NCI-H187 treated with DMSO at 0.1 percent for 48 hours (cell line): ENCODE measurements at regions not wholly inside any gene's neighbourhood (a gene's known extent, or its start where the extent isn't known, plus 50 kb on each side); places are given as distances from the start of the nearest gene placed in this dataset.

Experiments
- DNase-seq: peaks from one replicate; lab custom pipeline; 2025; lab: John Stamatoyannopoulos, UW

DNA sequence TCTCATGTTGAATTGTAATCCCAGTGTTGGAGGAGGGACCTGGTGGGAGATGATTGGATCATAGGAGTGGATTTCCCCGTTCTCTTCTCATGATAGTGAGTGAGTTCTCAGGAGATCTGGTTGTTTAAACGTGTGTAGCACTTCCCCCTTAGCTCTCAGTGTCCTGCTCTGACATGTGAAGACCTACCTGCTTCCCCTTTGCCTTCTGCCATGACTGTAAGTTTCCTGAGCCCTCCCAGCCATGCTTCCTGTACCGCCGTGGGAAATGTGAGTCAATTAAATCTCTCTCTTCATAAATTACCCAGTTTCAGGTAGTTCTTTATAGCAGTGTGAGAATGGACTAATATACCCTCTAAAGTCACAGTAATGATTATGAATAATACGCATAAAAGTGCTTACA is 248.4 kb upstream of the LRRC7 start:
- no peak for DNase-seq

DNA sequence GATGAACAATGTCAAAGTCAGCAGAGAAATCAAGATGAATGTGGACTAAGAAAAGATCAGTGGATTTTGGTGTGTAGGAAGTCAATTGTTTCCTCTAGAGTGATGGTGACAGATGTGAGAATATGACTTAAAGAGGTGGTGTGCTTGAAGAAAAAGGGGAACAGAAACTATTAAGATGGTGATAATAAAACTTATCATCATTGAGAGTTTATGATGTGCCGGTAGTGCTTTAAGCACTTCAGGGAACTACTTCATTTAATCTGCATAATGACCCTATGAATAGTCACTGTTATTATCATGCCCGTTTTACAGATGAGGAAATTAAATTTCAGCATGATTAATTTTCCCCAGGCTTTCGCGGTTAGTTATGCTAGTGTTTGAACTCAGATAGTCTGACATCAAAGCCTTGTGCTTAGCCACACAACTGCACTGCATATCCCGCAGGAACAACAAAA is 246.9 kb upstream of the LRRC7 start:
- no peak for DNase-seq

DNA sequence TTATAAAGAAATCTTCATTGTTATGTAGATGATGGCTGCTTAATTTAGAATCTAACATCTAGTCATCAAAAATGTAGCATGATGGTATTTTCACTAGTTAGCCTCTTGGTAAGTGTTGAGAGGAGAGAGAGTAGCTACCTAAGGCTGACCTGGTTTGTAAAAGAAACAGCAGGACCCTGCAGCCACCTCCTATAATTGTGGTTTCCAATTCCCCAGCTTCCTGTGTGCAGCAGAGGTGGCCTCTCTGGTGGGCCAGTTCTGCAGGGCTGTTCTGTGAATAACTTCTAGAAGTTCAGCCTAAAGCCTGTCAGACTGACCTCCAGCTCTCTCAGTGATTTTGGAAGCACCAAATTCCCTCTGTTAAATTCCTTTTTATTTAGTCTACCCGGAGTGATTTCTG is 246.4 kb upstream of the LRRC7 start:
- no peak for DNase-seq

DNA sequence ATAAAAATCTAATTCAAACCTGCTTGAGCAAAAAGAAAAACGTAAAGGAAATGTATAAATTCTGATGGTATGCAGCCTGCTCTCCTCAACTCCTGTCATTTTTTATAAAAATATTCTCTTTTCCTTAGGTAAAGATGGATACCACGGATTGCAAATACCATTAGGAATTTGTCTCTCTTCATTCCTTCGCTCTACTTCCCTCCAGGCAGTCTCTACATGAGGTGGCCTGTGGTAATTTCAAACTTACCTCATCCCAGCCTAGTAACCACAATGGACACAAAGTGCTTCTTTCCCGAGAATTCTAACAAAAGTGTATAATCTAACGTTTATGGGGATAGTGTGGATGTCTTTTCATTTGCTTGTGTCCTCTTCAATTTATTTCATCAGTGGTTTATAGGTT is 239.5 kb upstream of the LRRC7 start:
- no peak for DNase-seq

DNA sequence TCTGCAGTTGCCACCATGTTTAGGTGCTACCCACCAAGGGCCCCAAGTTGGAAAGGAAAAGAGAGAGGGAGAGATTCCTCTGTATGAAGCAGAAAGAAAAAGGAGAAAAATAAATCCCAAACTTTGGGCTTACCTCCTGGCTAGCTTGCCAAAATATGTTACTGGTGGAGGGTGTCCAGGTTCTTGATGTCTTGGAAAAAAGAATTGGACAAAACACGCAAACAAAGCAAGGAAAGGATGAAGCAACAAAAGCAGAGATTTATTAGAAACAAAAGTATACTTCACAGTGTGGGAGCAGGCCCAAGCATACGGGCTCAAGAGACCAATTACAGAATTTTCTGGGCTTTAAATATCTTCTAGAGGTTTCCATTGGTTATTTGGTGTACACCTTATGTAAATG is 204.5 kb upstream of the LRRC7 start:
- no peak for DNase-seq

DNA sequence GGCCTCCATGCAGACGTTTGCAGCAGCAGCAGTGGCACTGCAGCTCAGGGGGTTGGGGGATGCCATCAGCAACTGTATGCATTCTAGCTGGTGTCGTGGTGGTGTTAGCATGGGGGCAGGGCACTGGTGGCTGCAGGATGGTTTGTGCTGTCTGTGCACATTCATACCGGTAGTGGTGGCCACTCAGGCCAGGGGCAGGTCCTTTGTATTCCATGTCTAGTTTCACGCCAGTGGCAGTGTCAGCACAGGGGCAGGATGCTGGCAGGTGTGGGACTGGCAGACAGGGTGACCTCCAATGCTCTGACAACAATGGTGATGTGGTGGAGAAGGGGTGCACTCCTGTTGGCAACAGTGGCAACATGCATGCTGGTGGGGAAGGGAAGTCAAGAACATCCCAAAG is 194.2 kb upstream of the LRRC7 start:
- DNase-seq = no peak

DNA sequence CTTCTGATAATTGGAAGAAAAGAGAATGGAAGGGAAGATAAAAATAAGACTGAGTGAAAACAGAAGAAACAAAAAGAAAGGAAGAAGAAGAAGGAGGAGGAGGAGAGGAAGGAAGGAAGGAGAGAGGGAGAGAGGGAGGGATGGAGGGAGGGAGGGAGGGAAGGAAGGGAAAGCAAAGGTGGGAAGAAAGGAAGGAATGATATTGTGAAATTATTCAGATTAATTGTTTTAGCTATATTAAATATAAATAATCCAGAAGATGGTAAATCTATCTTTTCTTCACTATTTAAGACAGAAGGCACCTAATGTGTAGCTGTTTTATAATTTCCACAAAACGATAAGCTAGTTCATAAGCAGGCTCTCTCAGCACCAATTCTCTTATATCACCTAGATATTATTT is 191.3 kb upstream of the LRRC7 start:
- no peak for DNase-seq

DNA sequence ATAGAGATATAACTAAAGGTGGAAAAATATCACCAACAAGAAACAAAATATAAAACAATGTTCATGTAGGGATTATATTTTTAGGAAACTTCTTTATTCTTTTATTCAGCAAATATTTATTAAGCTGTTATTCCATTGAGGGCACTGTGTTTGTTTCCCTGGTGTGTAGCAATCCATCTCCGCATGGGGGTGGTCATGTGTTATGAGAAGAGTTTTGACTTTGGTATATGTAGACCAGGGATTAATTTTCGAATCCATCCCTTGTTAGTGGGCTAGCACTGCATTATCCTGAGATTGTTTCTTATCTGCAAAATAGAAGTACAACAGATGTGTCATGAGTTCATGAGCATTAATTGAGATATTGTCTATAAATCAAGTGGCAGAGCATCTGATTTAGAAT is 190.2 kb upstream of the LRRC7 start:
- DNase-seq = no peak

DNA sequence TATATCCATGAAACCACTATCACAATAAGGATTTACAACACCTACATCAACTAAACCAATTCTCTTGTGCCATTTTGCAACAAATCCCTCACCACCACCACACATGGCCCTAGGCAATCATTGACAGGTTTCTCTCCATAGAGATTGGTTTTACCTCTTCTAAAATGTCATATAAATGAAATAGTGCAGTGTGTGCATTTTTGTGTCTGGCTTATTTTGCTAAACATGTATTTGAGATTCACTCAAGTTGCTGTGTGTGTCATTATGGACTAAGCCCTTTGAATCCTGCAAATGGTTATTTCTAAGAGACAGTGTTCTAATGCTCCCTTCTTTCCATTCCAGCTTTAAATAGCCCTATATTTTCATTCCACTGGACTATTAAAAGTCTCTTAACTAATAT is 179.7 kb upstream of the LRRC7 start:
- DNase-seq = no peak

DNA sequence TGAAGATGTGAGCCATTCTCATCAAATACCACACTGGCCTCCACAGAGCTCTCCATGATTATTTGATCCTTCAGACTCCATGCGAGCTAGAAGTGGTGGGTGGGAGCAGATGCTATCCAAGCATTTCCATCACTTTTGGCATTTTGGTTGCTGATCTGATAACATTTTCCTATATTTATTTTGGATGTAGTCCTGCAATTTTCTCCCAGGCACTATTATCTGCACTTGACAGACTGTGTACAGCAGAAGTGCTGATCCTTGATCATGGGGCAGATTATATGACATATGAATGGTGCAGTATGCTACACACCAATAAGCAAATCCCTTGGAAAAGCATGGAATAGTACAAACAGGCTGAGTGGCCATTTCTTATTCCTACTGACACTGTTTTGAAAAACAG is 167.6 kb upstream of the LRRC7 start:
- DNase-seq = no peak

DNA sequence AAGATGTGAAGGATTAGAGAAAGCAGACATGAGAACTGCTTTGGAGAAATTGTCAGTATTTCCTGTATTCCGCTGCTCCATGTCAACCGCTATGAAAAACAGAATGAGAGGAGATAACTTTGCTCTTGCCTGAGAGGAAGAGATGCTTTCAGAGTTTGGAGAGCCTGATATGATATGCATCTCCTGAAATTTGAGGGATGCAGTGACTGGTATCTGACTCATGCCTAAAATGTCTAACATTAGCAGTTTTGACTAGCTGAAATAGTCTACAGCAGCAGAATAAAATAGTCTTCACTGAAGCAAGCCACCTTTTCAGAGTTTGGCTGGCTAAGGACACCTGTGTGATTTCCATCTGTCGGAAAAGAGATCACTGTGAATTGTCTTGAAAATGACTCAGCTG is 165.8 kb upstream of the LRRC7 start:
- DNase-seq = no peak

DNA sequence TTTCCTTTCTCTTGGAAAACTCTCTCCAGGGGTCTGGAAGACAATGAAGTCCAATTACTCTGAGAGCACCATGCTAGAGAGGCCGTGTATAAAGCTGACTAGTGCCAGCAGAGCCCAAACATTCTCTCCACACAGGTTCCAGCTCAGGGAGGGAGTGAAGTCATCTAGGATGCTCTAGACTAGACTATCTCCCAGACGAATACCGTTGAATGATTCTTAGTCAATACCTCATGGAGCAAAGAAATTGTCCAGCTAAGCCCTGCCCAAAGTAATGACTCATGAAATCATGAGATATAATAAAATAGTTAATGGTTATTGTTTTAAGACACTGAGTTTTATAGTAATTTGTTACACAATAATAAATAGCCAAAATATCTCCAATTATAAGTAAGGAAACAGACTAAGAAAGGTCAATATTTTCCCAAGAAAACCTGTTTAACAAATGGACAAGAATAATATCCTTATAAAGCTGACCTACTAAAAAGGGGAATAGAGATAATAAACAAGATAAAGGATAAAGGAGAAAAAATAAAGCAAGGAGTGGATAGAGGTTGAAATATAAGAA is 163.9 kb upstream of the LRRC7 start:
- DNase-seq = no peak

DNA sequence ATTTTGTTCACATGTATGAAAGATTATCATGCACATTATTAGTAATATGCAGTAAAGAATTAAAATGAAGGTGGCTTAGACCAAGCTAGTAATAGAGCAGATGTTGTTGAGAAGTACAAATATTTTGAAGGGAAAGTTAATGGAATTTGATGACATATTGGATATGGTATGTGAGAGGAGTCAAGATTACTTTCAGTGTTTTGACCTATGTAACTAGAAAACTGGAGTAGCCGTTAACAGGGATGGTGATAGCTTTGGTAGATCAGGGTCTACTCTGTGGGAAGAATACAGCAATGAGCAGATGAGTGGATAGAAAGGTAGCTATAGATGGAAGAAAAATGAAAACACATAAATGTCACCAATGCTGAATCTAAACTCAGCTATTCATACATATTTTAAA is 163.2 kb upstream of the LRRC7 start:
- DNase-seq = no peak

DNA sequence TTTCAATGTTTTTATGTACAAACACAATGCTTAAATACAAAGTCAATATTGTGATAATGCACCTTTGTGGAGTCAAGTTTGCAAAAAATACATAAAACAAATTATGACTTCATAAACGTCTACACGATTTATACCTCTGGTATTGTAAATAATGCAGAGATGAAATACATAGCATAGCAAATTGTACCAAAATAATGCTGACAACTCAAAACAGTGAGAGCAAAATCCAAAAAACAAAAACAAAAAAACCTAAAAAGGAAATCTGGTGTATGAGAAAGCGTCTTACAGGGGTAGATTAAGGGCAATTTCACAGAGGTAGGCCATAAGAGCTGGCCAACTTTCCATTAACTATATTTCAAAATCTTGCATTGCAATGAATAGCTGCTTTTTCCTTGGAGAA is 161.5 kb upstream of the LRRC7 start:
- no peak for DNase-seq

DNA sequence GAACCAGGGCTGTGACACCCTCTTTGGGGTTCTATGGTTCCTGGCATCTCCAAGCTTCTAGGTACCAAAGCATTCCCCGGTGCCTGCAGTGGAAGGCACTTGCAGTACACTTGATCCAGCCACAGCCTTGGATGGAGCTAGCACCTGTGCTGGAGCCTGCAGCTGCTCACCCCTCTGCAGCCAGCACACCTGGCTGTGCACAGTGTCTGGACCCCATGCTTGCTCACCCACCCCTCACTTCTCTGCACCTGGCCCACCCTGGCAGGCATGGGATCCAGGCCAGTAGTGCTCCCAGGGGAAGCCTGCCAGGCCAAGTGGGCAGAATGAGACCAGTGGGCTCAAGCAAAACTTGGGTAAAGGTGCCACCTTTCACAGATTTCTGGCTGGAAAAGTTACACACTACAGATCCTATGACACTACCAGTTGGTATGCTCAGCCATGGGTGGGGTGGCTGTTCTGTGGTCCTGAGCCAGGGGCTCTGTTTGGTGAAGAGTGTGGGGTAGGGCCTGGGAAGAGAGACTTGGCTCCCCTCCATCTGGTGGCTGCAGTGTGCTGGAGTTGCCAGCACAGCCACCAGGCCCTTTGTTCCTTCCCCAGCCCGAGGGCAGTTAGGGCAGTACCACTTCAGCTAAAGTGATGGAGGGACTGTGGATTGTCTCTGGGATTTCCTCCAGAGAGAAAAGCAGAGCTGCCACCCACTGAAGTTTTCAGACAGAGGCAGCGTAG is 157.8 kb upstream of the LRRC7 start:
- DNase-seq = no peak

DNA sequence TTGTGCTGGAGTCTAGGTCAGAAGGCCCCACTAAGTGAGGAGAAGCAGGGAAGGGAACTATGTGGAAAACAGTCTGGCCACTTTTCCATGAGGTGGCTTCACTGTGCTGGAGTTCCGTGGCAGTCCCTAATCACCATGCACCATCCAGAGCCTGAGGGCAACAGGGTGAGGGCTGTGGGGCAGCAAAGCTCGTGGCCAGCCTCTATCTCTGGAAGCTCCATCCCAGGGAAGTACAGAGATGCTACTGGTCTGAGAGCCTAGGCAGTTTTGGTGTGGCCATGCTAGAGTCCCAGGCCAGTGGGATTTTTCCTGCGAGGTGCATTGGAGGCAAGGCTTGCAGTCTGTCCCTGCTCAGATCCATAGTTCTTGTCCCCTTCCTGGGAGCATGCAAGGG is 157.3 kb upstream of the LRRC7 start:
- DNase-seq = no peak

DNA sequence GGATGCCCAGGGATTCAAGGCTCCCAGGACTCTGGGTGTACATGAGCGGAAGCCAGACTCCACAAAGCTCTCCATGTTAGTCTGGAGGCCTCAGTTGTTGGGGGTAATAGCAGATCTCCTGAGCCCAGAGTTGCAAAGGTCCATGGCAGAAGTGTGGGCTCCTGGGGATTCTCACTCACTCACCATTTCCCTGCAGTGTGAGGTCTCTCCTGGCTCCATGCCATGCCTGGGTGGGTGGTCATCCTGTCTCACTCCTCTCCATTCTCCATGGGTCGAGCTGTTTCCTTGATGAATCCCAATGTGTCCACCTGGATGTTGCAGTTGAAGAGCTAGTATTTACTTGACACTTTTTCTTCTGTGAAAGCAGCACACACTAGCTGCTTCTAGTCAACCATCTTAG is 156.8 kb upstream of the LRRC7 start:
- no peak for DNase-seq

DNA sequence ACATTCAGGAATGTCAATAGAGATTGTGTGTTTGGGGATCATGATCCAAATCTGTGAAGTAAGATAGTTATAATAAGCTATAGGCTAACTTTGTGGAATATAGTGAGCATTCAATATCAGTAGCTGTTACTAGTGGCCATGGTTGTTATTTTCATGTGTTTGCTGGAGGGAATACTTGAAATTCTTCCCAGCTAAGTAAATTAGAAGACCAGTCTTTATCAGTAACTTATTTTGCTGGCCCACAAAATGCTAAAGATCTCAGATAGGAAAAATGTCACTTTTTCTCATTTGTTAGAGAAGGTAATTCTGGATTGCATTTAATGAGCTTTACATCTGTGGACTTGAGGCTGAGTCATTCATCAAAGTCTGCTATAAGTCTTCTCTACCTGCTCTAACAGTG is 156.1 kb upstream of the LRRC7 start:
- DNase-seq = no peak

DNA sequence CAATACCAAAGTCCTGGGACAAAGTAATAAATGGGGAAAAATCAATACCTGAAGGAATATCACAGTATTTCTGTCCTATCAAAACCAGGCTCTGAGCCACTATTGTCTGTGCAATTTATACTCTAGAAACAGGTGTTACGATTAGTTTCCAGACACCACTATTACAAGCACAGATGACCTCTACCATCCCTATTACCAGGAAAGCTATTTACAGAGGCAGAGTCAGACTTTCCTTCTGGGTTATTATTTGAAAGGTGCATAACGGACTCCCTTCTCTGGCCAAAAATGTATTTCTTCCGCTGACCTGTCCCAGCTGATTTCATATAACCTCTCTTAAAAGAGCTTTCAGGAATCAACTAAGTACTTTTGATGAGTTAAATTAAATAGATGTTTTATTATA is 154.6 kb upstream of the LRRC7 start:
- DNase-seq = no peak

DNA sequence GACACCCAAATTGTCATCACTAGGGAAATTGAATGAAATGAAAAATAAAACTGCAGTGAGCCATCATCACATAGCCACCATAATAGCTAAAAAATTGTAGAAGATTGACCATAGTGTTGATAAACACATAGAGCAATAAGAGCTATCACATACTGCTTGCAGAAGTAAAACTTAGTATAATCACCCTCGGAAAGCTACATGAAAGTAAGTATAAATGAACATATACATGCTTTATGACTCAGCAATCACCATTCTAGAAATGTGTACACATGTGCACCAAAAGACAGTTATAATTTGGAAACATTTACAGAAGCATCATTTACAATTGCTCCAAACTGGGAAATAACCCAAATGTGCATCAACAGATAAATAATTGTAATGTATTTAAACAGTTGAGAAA is 153.1 kb upstream of the LRRC7 start:
- no peak for DNase-seq

DNA sequence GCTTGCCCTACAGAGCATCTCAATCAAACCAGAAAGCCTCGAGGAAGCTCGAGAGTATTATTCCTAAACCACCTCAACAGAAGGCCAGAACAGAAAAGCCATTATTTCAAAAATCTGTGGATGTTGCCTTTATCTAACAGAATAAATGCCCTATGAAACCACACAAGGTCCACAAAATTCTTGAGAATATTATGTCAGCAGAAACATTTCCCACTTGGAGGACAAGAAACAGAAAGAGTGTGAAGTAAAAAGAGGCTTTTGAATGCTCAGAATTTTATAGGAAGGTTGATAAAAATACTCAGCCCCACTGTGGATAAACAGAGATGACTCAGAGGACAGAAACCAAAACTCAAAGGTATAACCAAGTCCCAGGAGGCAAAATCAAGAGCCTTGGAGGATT is 146.4 kb upstream of the LRRC7 start:
- DNase-seq = no peak

DNA sequence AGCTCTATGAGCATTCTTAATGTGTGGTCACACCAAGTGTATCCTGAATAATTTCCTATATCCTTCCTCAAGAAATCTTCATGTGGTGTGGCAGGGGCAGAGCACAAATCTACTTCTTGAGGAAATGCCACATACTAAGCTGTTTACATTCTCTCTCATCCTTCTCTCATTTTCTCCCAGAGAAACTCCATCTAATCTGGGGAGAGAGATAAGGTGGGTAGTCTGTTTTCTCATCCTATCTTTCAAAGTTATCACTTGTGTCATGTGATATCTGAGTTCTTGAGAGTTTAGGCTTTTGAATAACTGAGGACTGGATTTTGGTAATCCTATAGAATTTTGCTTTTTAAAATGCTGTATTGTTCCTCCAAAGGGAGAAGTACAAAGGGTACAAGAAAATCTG is 141.9 kb upstream of the LRRC7 start:
- no peak for DNase-seq

DNA sequence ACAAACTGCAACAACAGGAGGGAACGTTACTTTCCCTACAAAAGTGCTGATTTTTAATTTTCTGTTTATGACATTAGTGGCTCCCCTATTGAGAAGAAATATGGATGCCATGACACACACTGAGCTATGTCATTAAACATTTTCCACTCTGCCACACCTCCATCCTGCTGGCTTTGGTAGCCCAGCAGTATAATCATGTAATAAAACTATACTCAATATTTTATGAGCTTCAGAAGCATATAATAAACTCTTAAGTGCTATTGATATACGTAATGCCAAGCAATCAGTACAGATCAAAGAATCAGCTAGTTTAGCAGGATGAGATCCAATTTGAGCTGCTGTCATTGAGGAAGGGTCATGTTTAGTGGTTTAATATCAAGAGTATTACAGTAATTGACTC is 141.3 kb upstream of the LRRC7 start:
- DNase-seq = no peak

DNA sequence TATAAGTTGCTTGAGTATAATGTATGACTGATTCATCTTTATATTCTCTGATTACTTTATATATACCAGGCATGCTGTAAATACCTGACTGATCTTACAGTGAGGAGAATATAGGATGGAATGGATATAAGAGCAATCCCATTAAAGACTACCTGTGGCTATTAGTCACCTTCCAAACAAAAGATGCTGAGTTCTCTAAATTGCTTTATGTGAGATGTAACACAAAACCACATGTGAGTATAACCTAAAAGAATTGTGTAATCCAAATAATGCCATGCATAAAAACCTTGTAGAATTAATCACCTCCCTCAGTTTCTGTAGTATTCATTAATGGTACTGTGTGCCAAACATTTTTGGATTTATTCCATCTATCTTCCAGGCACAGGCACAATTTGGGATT is 134.6 kb upstream of the LRRC7 start:
- no peak for DNase-seq
